Mesenteric fat pad (tissue), 1 donor: ENCODE measurements at regions not wholly inside any gene's neighbourhood (a gene's known extent, or its start where the extent isn't known, plus 50 kb on each side); places are given as distances from the start of the nearest gene placed in this dataset.

Source experiments
- DNase-seq: peaks from one replicate; pipeline ENCODE4 v3.0.0-alpha.2; 2020; ENCODE audit warnings: low spot score
- donor health status: DM: yes; HTN: yes; CAD: no.

DNA sequence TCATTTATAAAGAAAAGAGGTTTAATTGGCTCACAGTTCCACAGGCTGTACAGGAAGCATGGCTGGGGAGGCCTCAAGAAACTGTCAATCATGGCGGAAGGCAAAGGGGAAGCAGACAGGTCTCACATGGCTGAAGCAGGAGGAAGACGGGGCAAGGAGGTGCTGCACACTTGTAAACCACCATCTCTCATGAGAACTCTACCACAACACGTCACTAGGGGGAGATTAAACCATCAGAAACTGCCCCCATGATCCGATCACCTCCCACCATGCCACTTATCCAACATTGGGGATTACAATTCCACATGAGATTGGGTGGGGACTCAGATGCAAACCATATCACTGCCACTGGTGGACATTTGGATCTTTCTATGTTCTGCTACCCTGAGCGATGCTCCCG, 351.4 kb downstream of the NPHP4 start:
- peak; percentile 45 for DNase-seq

DNA sequence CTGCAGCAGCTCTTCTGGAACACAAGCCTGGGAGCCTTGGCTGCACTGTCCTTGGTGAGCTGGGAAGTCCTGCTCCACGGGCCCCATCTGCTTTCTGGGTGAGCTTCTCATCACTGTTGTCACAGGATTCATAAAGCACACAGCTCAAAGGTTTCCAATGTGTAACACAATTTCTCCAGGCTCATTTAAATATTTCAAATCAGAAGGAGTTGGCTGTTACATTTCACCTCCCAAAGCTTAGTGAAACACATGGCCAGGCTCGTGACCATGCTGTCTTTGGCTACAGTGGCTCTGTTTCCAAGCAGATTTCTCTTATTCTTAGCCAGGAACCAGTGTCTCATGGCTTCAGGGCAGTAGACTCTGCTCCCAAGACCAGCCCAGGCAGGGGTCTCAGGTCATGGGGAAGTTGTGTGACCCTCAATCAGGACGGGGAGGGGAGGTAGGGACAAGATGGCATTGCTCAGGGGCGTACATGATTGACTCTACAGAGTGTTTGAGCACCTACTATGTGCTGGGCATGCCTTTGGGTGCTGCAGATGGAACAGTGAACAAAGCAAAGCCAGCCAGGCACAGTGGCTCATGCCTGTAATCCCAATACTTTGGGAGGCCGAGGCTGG, 353.0 kb downstream of the NPHP4 start:
- peak; percentile 62 for DNase-seq

DNA sequence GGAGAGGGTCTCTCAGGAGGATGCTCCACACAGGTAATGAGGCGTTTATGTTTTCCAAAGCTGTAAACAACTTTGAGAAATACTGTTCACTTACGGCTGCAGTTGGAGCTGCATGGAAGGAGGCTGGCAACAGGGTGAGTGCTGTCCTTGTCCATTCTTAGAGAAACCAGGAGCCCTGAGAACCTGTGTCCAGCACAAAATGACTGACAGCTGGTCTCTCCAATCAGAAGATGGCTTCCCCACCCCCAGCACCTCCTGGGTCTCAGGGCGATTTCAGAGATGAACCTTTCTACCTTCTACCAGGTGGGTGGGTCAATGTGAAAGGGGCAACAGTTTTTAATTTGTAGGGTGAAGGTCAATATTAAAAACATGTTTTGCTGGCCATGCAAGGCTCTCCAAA, 353.6 kb downstream of the NPHP4 start:
- DNase-seq: no peak

DNA sequence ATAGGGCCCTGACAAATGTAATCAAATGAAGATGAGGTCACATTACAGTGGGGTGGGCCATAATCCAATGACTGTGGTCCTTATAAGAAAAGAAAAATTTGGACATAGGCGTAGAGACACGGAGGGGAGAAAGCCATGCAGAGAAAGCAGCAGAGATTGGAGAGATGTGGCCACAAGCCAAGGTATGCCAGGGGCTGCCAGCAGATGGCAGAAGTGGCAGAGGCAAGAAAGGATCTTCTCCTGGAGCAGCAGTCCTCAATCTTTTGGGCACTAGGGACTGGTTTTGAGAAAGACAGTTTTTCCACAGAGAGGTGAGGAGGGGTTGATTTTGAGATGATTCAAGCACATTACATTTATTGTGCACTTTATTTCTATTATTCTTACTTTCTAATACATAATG, 355.1 kb downstream of the NPHP4 start:
- no peak for DNase-seq

DNA sequence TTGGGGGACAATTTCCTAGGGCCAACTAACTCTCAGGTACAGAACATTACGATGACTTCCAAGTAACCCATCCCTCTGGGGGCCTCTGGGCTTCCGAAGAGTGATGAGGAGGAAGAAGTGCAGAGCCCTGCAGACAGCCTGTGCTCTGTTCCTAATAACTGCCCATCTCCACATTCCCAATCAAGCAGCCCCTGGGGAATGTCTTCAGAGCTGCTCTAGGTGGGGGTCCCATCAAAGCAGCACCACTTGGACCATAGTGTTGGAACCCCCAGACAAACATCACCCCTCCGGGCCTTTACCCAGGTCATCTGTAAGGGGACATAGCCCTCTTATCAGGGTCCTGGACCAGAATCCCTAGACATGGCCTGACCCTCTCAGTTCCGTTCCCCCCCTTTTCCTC, 357.3 kb downstream of the NPHP4 start:
- peak; percentile 51 for DNase-seq

DNA sequence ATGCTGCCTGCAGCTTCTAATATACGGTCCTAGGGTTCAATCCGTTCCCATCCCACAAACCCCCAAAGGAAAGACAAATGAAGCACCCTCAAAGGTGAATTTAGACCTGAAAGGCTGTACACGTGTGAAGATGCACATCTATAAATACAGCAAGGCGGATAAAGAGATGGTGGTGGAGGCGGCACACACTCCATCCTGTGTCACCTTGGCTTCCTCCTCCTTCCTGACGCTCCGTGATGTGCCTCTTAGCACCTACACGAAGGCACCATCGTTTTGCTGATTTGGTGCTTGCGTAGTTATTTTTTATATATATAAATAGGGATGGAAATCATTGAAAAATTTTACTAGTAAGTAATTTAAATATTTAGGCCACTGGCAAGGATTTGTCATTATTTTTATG, 359.4 kb downstream of the NPHP4 start:
- no peak for DNase-seq

DNA sequence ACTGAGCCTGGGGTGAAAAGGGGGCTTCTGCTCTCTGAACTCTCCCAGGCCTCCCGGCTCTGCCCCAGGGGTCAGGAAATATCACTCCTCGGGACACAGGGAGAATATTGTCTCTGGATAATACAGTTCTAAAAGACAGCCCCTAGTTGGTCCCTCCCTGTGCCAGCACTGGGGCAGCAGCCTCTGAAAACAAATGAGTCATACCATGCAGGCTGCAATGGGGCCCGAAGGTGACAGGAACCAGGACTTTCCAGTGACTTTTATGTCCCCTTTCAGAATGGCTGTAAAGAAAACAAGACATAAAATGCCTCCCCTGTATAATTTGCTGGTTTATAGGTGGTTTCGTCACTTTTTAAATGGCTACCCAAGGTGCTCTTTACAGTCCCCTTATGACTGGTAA, 360.0 kb downstream of the NPHP4 start:
- no peak for DNase-seq

DNA sequence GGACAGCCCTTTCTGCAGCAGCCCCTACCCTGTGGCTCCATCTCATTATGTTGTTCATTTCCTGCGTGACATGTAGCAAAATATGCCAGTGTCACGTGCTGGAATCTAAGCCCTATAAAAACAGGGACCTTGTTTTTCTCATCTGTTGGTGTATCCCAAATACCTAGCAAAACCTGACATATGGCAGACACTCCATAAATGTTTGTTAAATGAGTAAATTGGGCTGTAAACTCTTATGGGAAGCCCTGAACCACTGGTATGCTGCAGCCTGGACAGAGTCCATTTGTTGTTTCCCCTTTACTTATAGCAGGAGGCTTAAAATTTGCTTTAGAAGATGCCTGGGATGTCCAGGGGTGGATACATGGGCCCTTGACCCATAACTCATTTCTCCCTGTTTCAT, 363.8 kb downstream of the NPHP4 start:
- no peak for DNase-seq

DNA sequence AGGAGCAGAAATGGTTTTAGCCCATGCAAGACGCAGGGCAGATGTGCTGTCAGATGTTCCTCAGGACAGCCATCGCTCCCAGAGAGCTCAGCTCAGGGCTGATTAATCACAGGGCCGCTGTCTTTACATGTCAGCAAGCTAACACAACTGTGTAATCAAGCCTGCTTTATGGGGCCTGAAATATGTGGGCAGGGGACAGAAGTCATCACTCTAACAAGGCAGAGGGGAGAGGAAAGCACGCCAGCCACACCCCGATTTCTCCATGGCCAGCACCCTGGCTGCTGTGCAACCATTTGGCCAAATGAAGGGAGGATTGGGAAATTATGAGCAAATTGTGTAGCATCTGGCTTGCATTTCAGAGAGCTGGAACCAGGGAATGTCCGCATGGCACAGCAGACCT, 368.8 kb downstream of the NPHP4 start:
- no peak for DNase-seq

DNA sequence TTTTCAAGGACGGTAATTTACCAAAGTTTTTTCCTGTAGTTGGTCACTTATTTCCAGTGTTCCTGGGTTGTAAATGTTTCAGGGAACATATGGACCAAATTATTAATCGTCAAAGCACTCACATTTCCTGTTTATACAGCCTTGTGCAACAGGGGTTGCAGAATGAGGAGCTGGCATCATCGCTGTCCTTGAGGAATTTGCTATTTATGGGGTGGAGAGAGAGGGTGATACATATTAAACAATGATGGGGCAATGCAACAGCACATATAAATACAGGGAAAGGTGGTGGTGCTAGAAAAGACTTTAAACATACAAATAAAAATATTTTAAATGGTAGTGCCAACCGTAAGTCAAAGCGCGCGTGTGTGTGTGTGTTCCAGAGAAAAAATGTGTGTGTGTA, 369.8 kb downstream of the NPHP4 start:
- no peak for DNase-seq

DNA sequence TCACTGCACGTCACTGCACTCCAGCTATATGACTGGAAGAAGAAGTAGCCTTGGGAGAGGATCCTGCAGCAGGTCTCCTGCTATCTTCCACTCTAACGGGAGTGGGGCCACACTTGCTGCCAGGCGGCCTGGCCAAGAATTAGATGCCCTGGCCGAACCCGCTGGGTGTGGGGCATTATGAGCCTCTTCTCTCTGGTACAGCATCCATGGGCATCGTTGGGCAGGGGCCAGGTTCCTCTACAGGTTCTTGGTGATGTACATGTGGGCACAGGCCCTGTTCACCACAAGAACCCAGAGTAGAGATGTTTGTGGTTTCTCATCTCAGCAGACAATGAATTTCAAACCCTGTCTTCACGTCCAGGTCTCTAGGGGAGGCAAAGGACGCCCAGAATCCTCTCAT, 370.5 kb downstream of the NPHP4 start:
- DNase-seq: no peak

DNA sequence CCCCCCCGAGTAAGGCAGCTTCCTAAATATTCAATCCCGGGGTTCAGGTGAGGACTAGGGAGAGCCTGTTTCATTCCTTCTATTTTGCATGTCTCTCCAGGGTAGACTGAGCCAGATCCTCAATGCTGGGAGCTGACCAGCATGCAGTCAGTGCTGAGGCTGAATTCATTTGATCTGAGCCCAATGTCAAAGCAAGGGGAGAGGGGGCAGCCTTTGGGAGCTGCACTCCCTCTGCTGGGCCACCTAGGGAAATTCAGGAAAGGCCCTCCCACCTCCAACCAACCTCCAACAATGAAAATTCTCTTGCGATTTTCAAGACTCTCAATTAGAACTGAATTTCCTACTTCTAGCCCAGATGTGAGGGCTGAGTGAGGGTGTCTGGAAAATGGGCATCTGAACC, 371.2 kb downstream of the NPHP4 start:
- DNase-seq: no peak

DNA sequence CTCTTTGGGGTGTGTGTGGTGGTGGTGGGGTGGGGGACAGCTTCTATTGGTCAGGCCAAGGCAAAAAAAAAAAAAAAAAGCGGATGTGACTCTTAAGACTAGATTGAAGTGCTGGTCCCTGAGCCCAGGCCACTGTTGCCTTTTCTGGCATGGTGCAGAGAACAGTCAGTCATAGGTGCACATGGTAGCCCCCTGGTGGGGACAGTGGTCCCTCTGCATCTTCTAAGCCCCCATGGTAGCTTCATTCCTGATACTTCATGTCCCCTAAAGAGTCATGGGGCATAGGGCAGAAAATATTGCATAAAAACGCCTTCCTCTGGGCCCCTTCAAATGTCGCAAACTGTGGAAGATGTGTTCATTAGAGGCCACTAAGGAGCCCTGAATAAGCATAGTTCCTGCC, 371.8 kb downstream of the NPHP4 start:
- DNase-seq: no peak

DNA sequence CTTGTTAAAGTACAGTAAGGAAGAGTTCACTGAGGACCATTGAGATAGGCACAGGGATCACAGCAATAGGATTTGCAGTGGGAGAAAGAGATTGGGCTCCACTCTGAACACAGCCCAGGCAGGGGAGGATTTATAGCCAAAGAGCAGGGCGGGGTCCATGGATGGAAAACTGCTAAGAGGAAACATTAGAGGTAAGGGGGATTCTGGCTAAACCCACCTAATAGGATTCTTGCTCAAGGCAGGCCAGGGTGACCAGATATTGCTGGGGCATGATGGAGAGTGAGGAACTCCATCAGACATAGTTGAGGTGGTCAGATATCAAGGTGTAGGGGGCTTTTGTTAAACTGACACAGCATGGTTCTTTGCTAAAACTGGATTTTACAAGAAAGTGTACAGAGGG, 372.8 kb downstream of the NPHP4 start:
- no peak for DNase-seq

DNA sequence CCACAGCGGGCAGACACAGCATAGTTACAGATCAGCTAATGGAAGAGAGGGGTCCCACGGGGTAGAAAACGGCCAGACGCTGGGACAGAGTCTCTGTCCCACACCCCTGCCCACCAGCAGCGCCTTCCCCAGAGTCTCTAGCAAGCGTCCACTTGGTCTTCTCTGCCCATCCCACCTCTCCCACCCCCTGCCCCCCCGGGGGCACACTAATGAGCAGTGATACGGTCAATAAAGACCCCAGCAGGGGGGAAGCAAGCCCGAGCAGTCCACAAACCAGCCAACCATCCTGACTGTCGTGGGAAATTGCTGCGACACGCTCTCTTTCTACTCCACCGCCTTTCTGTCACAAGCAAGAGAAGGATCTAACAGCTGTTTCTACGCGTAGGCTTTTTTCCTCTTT, 374.7 kb downstream of the NPHP4 start:
- peak; percentile 71 for DNase-seq

DNA sequence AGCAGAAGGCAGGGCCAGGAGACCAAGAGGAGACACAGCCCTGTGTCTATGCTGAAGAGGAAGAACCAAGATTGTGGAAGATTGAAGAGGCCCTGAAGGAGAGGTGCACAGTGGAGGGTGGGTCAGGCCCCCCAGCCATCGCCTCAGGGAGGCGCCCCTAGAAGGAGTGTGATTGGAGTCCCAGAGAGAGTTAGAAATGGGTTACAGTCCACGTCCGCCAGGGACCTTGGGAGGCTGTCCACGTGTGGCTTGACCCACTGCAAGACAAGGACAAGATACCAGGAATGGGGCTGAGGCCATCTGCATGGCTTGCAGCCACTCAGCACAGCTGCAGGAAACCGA, 375.1 kb downstream of the NPHP4 start:
- no peak for DNase-seq

DNA sequence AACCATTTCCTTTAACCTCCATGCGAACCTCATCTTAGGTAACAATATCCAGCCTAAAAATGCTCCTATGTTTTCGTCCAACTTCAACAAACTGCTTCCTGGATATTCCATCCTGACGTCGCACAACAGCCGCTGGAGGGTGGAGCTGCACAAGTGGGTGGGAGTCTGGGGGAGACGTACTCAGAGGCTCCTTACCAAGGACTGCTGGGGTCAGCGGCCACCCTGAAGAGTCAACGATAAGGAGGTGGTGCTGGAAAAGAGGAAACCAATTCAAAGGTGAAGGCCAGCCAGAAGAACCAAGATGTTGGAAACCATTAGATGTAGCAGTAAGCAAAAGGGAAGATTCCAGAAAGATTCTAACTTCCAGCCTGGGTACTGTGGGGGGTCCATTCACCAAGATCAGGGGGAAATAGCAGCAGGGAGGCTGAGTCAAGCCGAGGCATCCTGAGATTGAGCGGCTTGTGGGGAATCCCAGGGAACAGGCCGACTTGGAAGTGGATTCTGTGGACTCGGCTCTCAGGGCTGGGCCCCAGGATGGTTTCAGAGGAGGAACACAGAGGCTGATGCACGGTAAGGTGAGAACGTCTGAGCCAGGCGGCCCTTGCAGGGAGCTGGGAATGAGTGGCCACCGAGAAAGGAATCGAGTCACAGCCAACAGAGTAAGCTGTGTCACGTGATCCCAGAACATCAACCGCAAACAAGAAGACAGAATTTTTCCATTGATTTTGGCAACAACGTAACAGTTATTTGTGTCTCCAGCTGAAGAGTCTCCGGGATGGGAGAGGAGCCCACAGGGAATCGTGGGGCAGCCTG, 375.7 kb downstream of the NPHP4 start:
- no peak for DNase-seq

DNA sequence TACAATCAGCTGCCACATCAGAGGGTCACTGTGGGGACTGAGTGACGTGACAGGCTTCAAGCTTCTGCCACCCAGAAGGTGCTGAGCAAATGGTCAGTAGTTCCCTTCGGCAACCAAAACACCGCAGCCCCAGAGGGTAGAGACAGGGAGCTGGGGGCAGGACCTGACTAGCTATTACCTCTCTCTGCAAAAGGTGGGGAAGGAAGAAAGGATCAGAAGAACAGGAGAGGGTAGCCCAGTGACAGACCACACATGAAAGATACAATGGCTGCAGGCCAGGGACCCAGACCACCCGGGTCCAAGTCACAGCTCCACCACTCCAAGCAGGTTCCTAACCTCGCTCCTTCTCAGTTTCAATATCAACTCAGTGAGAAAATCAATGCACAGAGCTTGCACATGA, 377.1 kb downstream of the NPHP4 start:
- no peak for DNase-seq

DNA sequence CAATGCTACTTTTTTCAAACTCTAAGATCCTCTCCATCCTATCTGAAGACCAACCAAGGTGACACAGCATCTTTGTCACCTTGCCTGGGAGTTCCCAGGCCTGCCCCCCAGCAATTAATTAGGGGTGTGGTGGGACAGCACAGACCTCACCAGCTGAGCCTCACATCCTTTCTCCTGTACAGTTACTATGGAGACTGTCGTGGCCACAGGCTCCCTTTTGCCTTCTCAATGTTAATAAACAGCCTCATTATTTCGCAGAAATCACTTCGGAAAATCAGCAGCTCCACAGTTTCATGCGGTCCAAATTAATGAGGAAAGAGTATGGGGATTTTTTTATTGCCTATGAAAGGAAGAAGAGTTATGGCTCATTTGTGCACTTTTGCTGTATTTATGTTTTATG, 378.3 kb downstream of the NPHP4 start:
- no peak for DNase-seq

DNA sequence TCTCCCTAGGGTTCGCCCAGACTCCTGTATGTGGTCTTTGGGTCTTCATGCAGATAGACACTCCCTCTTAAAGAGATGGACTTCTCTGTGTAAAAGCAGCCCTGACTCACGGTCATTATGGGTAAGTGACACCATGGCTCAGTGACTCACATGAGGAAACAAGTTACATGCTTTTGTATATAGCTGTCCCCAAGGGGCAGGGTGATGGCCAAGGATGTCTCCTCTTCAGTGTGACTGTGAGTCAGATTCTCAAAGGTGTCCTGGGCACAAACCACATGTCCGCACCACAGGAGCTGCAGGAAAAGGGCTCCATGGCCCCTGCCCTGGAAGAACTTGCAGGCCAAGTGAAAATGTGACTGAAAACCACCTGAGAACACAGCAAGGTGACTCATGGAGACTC, 380.4 kb downstream of the NPHP4 start:
- no peak for DNase-seq

DNA sequence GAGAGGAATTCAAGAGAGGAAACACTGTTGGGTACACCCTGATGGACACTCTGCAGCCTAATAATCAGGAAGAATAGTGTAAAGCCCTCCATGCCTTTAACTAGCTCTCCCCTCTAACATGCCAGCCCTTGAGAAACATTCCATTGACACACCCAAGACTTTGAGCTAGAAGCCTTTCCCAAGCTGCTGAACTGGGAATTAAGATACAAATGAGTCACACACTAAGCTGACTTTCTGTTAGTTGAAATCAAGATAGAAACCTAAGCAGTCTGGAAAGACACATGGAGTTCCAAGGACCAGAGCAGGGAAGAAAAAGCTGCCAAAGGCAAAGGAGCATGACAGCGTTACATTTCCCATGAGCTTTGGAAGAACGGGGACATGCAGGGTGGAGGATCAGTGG, 380.8 kb downstream of the NPHP4 start:
- DNase-seq: no peak

DNA sequence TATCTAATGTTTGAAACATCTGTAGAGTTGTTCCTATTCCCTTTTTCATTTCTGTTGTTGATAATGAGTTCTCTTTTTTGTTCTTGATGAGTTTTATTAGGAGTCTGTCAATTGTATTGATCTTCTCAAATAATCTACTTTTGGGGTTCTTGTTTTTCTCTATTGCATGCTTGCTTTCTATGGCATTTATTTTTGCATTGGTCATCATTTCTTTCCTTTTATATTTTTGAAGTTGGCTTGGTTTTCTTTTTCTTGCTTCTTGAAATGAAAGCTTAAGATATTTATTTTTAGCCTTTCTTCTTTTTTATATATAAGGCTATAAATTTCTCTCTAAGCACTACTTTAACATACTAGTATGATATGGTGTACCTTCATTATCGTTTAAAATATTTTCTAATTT, 381.8 kb downstream of the NPHP4 start:
- DNase-seq: no peak

DNA sequence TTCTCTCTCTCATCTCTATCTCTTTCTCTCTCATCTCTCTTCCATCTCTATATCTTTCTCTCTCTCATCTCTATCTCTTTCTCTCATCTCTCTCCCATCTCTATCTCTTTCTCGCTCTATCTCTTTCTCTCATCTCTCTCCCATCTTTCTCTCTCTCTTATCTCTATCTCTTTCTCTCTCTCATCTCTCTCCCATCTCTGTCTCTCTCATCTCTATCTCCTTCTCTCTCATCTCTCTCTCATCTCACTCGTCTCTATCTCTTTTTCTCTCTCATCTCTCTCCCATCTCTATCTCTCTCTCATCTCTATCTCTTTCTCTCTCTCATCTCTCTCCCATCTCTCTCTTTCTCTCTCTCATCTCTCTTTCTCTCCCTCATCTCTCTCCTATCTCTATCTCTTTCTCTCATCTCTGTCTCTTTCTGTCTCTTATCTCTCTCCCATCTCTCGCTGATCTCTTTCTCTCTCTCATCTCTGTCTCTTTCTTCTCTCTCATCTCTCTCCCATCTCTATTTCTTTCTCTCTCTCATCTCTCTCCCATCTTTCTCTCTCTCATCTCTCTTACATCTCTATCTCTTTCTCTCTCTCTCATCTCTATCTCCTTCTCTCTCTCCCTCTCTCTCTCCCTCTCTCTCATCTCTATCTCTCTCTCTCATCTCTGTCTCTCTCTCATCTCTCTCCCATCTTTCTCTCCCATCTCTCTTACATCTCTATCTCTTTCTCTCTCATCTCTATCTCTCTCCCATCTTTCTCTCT, 388.7 kb downstream of the NPHP4 start:
- no peak for DNase-seq
